ENCODE measurements at regions not wholly inside any gene's neighbourhood (a gene's known extent, or its start where the extent isn't known, plus 50 kb on each side); places are given as distances from the start of the nearest gene placed in this dataset.

GRCh38 chr18:29960539-29960938 lies 1082.0 kb downstream of the DSC3 start:
- H3K56ac ChIP-seq (ENCODE audit: insufficient read length, low read depth, low read length): no peak overlapping the region
- H4K20me1 ChIP-seq (ENCODE audit: control insufficient read depth, insufficient read depth, insufficient read length): no peaks in the 10 kb centered on the region
- H3K4me1 Mint-ChIP-seq: no peaks in the 10 kb centered on the region
- no peak overlapping the region for H4K5ac ChIP-seq (ENCODE audit: insufficient read length, low read depth, low read length)
- H3K4me1 ChIP-seq (ENCODE audit: insufficient read depth, low read length): no peaks in the 10 kb centered on the region
- H3K9me3 ChIP-seq (ENCODE audit: control insufficient read depth, low read depth, low read length): no peaks in the 10 kb centered on the region
- no peaks in the 10 kb centered on the region for H3K36me3 Mint-ChIP-seq (ENCODE audit: insufficient read depth in 1 of 3, low read depth in 3 of 3)
- no peak overlapping the region for H2BK5ac ChIP-seq (ENCODE audit: insufficient read length, low read length)
- H3T11ph ChIP-seq (ENCODE audit: low read length): no peak overlapping the region
- no peak overlapping the region for H3K23ac ChIP-seq (ENCODE audit: insufficient read length, low read depth, low read length)
- H2BK120ac ChIP-seq (ENCODE audit: low read depth, low read length, poor library complexity, severe bottlenecking): no peak overlapping the region
- no peak overlapping the region for H3K14ac ChIP-seq (ENCODE audit: insufficient read depth, low read length)
- no peaks in the 10 kb centered on the region for H3K23me2 ChIP-seq (ENCODE audit: insufficient read length, low read depth, low read length, poor library complexity, severe bottlenecking)
- no peak overlapping the region for H2BK15ac ChIP-seq (ENCODE audit: low read depth, low read length)
- no peaks in the 10 kb centered on the region for H3K79me1 ChIP-seq (ENCODE audit: insufficient read depth, low read depth, low read length, poor library complexity, severe bottlenecking)
- no peaks in the 10 kb centered on the region for H3K27me3 ChIP-seq (ENCODE audit: insufficient read depth, low read length)
- no peak for TF ChIP-seq CTCF (conservative IDR thresholded peaks at IDR 0.05)
- no peak overlapping the region for H2AFZ ChIP-seq (ENCODE audit: low read length)
- H3K9ac ChIP-seq (ENCODE audit: extremely low read depth, insufficient read length, low read length): no peak overlapping the region
- H3K4me2 ChIP-seq (ENCODE audit: insufficient read depth, insufficient read length, low read length): no peak overlapping the region
- no peak overlapping the region for H4K91ac ChIP-seq (ENCODE audit: insufficient read length, low read depth, low read length)
- no peak overlapping the region for H3K27ac ChIP-seq (ENCODE audit: insufficient read length, low read depth, low read length)
- no peaks in the 10 kb centered on the region for H3K27me3 Mint-ChIP-seq (ENCODE audit: low read depth)
- no peak overlapping the region for H3K4ac ChIP-seq (ENCODE audit: low read depth, low read length)
- DNase-seq: no peak
- H3K27ac Mint-ChIP-seq: no peak overlapping the region
- H2BK12ac ChIP-seq (ENCODE audit: insufficient read length, low read depth, low read length): no peak overlapping the region
- H2AK5ac ChIP-seq (ENCODE audit: insufficient read length, low read length): no peak overlapping the region
- no peaks in the 10 kb centered on the region for H3K79me2 ChIP-seq (ENCODE audit: insufficient read depth, low read length)
- no peak overlapping the region for H3K18ac ChIP-seq (ENCODE audit: insufficient read length, low read depth, low read length)
- no peak overlapping the region for H2BK20ac ChIP-seq (ENCODE audit: low read depth, low read length, poor library complexity, severe bottlenecking)
- H3K9me3 Mint-ChIP-seq: no peaks in the 10 kb centered on the region
- no peak overlapping the region for H4K8ac ChIP-seq (replicated peaks; ENCODE audit: insufficient read length, low read depth, low read length)
- no peak overlapping the region for H3K4me3 Mint-ChIP-seq
